ENCODE measurements at regions not wholly inside any gene's neighbourhood (a gene's known extent, or its start where the extent isn't known, plus 50 kb on each side); places are given as distances from the start of the nearest gene placed in this dataset.

- DNase-seq (ENCODE audit: low read depth, low spot score): no peak
- POLR2A ChIA-PET: no interaction called here
- intact Hi-C loops (cut with micrococcal nuclease; ENCODE audit: unreplicated experiment): no loop called here
- Histone ChIP-seq H4K20me1 (ENCODE audit: control insufficient read depth, insufficient read depth) (no peaks in the 10 kb centered on the region), H3K79me2 (ENCODE audit: control insufficient read depth, insufficient read depth, low read length) (no peaks in the 10 kb centered on the region), H3K9me3 (replicated peaks; ENCODE audit: control insufficient read depth, insufficient read depth, low read length) (no peaks in the 10 kb centered on the region), H3K27ac (ENCODE audit: control insufficient read depth, insufficient read depth) (no peak overlapping the region), H3K9ac (ENCODE audit: control insufficient read depth, insufficient read depth, low read length) (no peak overlapping the region), H3K4me3 (no peak overlapping the region), H2AFZ (ENCODE audit: control insufficient read depth, low read depth, low read length) (no peak overlapping the region), H3K27me3 (replicated peaks in 1 of 2; ENCODE audit: control insufficient read depth in 2 of 2, insufficient read depth in 2 of 2, low read length in 1 of 2) (no peaks in the 10 kb centered on the region), H3K4me1 (ENCODE audit: control insufficient read depth, insufficient read depth, low read length) (no peaks in the 10 kb centered on the region), H3K4me2 (ENCODE audit: control insufficient read depth, insufficient read depth) (no peak overlapping the region), H3K36me3 (ENCODE audit: control insufficient read depth in 2 of 2, insufficient read depth in 2 of 2, low read length in 1 of 2) (no peaks in the 10 kb centered on the region)
- FAIRE-seq: no peak
- in situ Hi-C loops (cut with MboI): no loop called here
- WGBS (ENCODE audit: insufficient coverage, insufficient replicate concordance, low lambda C conversion rate, missing lambda C conversion rate): 5% methylated on average over 1 of the region's 1 CpG
- SMC1A ChIA-PET (ENCODE audit: uncharacterized antibody, unreplicated experiment): no interaction called here
- no peak for ATAC-seq
- no TSS peak for BruUV-seq (replicated peaks)
- no peak for TF ChIP-seq BHLHE40 (IDR thresholded peaks at IDR 0.05; ENCODE audit: borderline replicate concordance in 1 of 2, low read depth in 2 of 2, low read length in 1 of 2)
- TF ChIP-seq IRF4 (IDR thresholded peaks at IDR 0.05; ENCODE audit: low read depth, low read length): no peak
- TF ChIP-seq ZBTB11 (CRISPR knock-in tag; IDR thresholded peaks at IDR 0.05): no peak
- no peak for TF ChIP-seq NR2F1 (conservative IDR thresholded peaks at IDR 0.05)
- TF ChIP-seq NRF1 (conservative IDR thresholded peaks at IDR 0.05; ENCODE audit: low read depth, low read length): no peak
- no peak for TF ChIP-seq TCF3 (IDR thresholded peaks at IDR 0.05; ENCODE audit: borderline replicate concordance, insufficient read depth, low read depth, low read length)
- TF ChIP-seq SUPT20H (IDR thresholded peaks at IDR 0.05; ENCODE audit: borderline replicate concordance, control insufficient read depth, low read depth, low read length): no peak
- no peak for TF ChIP-seq BMI1 (IDR thresholded peaks at IDR 0.05; ENCODE audit: borderline replicate concordance)
- TF ChIP-seq SIX5 (IDR thresholded peaks at IDR 0.05; ENCODE audit: low read depth, low read length, severe bottlenecking): no peak
- no peak for TF ChIP-seq CEBPZ (IDR thresholded peaks at IDR 0.05; ENCODE audit: low read depth, low read length)
- no peak for TF ChIP-seq RB1 (IDR thresholded peaks at IDR 0.05; ENCODE audit: borderline replicate concordance)
- RAD21 ChIA-PET (ENCODE audit: unreplicated experiment): no interaction called here
- CTCF ChIA-PET: no interaction called here
Observed at GRCh38 chr9:30058463-30058862, 2326.0 kb upstream of the ACO1 start.
